ENCODE measurements at regions not wholly inside any gene's neighbourhood (a gene's known extent, or its start where the extent isn't known, plus 50 kb on each side); places are given as distances from the start of the nearest gene placed in this dataset.

GRCh38 chr12:38110026-38110699, 206.4 kb upstream of the ALG10B start:
- peaks cover 3% of the 10 kb centered on the region for H3K9me3 ChIP-seq (ENCODE audit: control insufficient read depth, low read length)
- WGBS = 6% methylated on average over 1 of the region's 2 CpGs

DNA sequence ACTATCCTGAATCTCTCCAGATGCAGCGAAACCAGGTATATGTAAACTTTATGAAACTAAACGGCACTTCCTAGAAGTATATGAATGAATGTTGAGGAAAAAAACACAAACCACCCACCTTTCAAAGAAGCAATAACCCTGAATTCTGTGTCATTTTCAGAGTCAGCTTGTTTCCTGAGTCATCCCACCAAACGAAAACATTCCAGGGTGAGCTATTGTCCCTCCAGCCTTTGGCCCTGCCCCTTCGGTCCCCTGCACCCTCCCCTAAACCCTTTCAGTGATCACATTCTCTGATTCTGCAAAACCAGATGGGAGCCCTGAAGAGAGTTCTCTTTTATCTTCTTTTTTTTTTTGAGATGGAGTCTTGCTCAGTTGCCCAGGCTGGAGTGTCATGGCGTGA, 202.6 kb upstream of the ALG10B start:
- Histone ChIP-seq H3K9me3 (ENCODE audit: control insufficient read depth, low read length) (peaks cover 3% of the 10 kb centered on the region), H3K27me3 (ENCODE audit: control insufficient read depth in 1 of 2, insufficient read depth in 1 of 2, low read length in 2 of 2) (no peaks in the 10 kb centered on the region), H3K27ac (ENCODE audit: low read length, poor library complexity, severe bottlenecking) (no peak overlapping the region), H4K91ac (ENCODE audit: low read length) (no peak overlapping the region), H2BK12ac (ENCODE audit: low read length in 2 of 2) (no peak overlapping the region), H4K8ac (ENCODE audit: low read length) (no peak overlapping the region), H2AK5ac (ENCODE audit: low read length, severe bottlenecking) (no peak overlapping the region), H3K4me1 (ENCODE audit: control insufficient read depth, insufficient read depth, low read depth, low read length) (no peaks in the 10 kb centered on the region), H3K9ac (ENCODE audit: low read length) (no peak overlapping the region), H3K4me3 (ENCODE audit: insufficient read depth in 1 of 2, low read depth in 1 of 2, low read length in 2 of 2) (no peak overlapping the region), H3K4ac (ENCODE audit: low read depth in 1 of 2, low read length in 2 of 2) (no peak overlapping the region), H3K23ac (ENCODE audit: low read length in 2 of 2) (no peak overlapping the region), H3K36me3 (ENCODE audit: control insufficient read depth in 1 of 2, insufficient read depth in 2 of 2, low read depth in 1 of 2, low read length in 2 of 2) (no peaks in the 10 kb centered on the region), H3K79me1 (replicated peaks; ENCODE audit: low read length, poor library complexity, severe bottlenecking) (no peaks in the 10 kb centered on the region), H3K4me2 (ENCODE audit: low read length, poor library complexity, severe bottlenecking) (no peak overlapping the region), H2AFZ (ENCODE audit: low read depth, low read length) (no peak overlapping the region), H3K14ac (ENCODE audit: low read length in 2 of 2) (no peak overlapping the region), H2BK15ac (ENCODE audit: low read depth, poor library complexity, severe bottlenecking) (no peak overlapping the region), H2BK120ac (ENCODE audit: low read depth, low read length) (no peak overlapping the region), H2BK5ac (ENCODE audit: low read depth, low read length, poor library complexity, severe bottlenecking) (no peak overlapping the region), H3K18ac (ENCODE audit: low read depth in 1 of 2, low read length in 2 of 2) (no peak overlapping the region)
- WGBS = 50% methylated on average over 2 of the region's 5 CpGs
- DNase-seq = no peak

More at GRCh38 chr12:38110026-38110699, 206.4 kb upstream of the ALG10B start:
- Histone ChIP-seq H2BK5ac (ENCODE audit: low read depth, low read length, poor library complexity, severe bottlenecking) (no peak overlapping the region), H3K9ac (ENCODE audit: low read length) (no peak overlapping the region), H3K23ac (ENCODE audit: low read length in 2 of 2) (no peak overlapping the region), H2AFZ (ENCODE audit: low read depth, low read length) (no peak overlapping the region), H3K4ac (ENCODE audit: low read depth in 1 of 2, low read length in 2 of 2) (no peak overlapping the region), H3K4me2 (ENCODE audit: low read length, poor library complexity, severe bottlenecking) (no peak overlapping the region), H3K4me3 (ENCODE audit: insufficient read depth in 1 of 2, low read depth in 1 of 2, low read length in 2 of 2) (no peak overlapping the region), H3K27me3 (ENCODE audit: control insufficient read depth in 1 of 2, insufficient read depth in 1 of 2, low read length in 2 of 2) (no peaks in the 10 kb centered on the region), H3K4me1 (ENCODE audit: control insufficient read depth, insufficient read depth, low read depth, low read length) (no peaks in the 10 kb centered on the region), H2BK12ac (ENCODE audit: low read length in 2 of 2) (no peak overlapping the region), H3K79me1 (replicated peaks; ENCODE audit: low read length, poor library complexity, severe bottlenecking) (no peaks in the 10 kb centered on the region), H4K91ac (ENCODE audit: low read length) (no peak overlapping the region), H2BK120ac (ENCODE audit: low read depth, low read length) (no peak overlapping the region), H2BK15ac (ENCODE audit: low read depth, poor library complexity, severe bottlenecking) (no peak overlapping the region), H3K18ac (ENCODE audit: low read depth in 1 of 2, low read length in 2 of 2) (no peak overlapping the region), H3K14ac (ENCODE audit: low read length in 2 of 2) (no peak overlapping the region), H3K36me3 (ENCODE audit: control insufficient read depth in 1 of 2, insufficient read depth in 2 of 2, low read depth in 1 of 2, low read length in 2 of 2) (no peaks in the 10 kb centered on the region), H2AK5ac (ENCODE audit: low read length, severe bottlenecking) (no peak overlapping the region), H3K27ac (ENCODE audit: low read length, poor library complexity, severe bottlenecking) (no peak overlapping the region), H4K8ac (ENCODE audit: low read length) (no peak overlapping the region)
- DNase-seq = no peak

DNA sequence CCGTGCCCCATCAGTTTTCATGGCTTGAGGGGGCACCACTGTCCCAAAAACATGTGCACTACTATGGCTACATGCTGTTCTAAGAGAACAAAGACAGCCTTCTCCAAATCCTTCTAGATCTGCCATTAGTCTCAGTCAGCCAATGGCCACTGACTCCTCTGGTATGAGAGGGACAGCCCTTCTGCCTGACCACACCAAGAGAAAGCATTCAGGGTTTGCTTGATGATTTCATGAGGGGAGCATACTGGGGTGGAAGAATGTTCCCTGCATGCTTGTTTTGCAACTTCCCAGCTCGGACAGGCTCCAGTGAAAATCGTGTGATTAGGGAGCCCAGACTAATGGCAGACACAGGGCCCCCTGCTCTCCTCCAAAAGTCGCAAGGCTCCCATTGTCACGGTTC, 199.6 kb upstream of the ALG10B start:
- WGBS = 33% methylated on average over 5 of the region's 5 CpGs
- Histone ChIP-seq H4K91ac (ENCODE audit: low read length) (no peak overlapping the region), H2BK5ac (ENCODE audit: low read depth, low read length, poor library complexity, severe bottlenecking) (no peak overlapping the region), H3K79me1 (replicated peaks; ENCODE audit: low read length, poor library complexity, severe bottlenecking) (no peaks in the 10 kb centered on the region), H3K9me3 (ENCODE audit: control insufficient read depth, low read length) (peaks cover 3% of the 10 kb centered on the region), H4K8ac (ENCODE audit: low read length) (no peak overlapping the region), H3K4me3 (ENCODE audit: insufficient read depth in 1 of 2, low read depth in 1 of 2, low read length in 2 of 2) (no peak overlapping the region), H3K23ac (ENCODE audit: low read length in 2 of 2) (no peak overlapping the region), H3K36me3 (ENCODE audit: control insufficient read depth in 1 of 2, insufficient read depth in 2 of 2, low read depth in 1 of 2, low read length in 2 of 2) (no peaks in the 10 kb centered on the region), H2BK120ac (ENCODE audit: low read depth, low read length) (no peak overlapping the region), H3K4me1 (ENCODE audit: control insufficient read depth, insufficient read depth, low read depth, low read length) (no peaks in the 10 kb centered on the region), H2AK5ac (ENCODE audit: low read length, severe bottlenecking) (no peak overlapping the region), H3K4me2 (ENCODE audit: low read length, poor library complexity, severe bottlenecking) (no peak overlapping the region), H3K4ac (ENCODE audit: low read depth in 1 of 2, low read length in 2 of 2) (no peak overlapping the region), H3K27me3 (ENCODE audit: control insufficient read depth in 1 of 2, insufficient read depth in 1 of 2, low read length in 2 of 2) (no peaks in the 10 kb centered on the region), H2BK12ac (ENCODE audit: low read length in 2 of 2) (no peak overlapping the region), H3K9ac (ENCODE audit: low read length) (no peak overlapping the region), H2BK15ac (ENCODE audit: low read depth, poor library complexity, severe bottlenecking) (no peak overlapping the region), H3K14ac (ENCODE audit: low read length in 2 of 2) (no peak overlapping the region), H3K18ac (ENCODE audit: low read depth in 1 of 2, low read length in 2 of 2) (no peak overlapping the region), H3K27ac (ENCODE audit: low read length, poor library complexity, severe bottlenecking) (no peak overlapping the region), H2AFZ (ENCODE audit: low read depth, low read length) (no peak overlapping the region)
- DNase-seq = no peak

GRCh38 chr12:38118632-38119031, 197.9 kb upstream of the ALG10B start:
- H3K9ac ChIP-seq (ENCODE audit: low read length) = no peak overlapping the region
- no peak overlapping the region for H3K14ac ChIP-seq (ENCODE audit: low read length in 2 of 2)
- DNase-seq = no peak
- no peaks in the 10 kb centered on the region for H3K36me3 ChIP-seq (ENCODE audit: control insufficient read depth in 1 of 2, insufficient read depth in 2 of 2, low read depth in 1 of 2, low read length in 2 of 2)
- H3K18ac ChIP-seq (ENCODE audit: low read depth in 1 of 2, low read length in 2 of 2) = no peak overlapping the region
- no peak overlapping the region for H2BK5ac ChIP-seq (ENCODE audit: low read depth, low read length, poor library complexity, severe bottlenecking)
- no peak overlapping the region for H3K4me2 ChIP-seq (ENCODE audit: low read length, poor library complexity, severe bottlenecking)
- 81% methylated on average over 3 of the region's 3 CpGs for WGBS
- peaks cover 2% of the 10 kb centered on the region for H3K9me3 ChIP-seq (ENCODE audit: control insufficient read depth, low read length)
- H2BK15ac ChIP-seq (ENCODE audit: low read depth, poor library complexity, severe bottlenecking) = no peak overlapping the region
- H4K8ac ChIP-seq (ENCODE audit: low read length) = no peak overlapping the region
- no peak overlapping the region for H3K4me3 ChIP-seq (ENCODE audit: insufficient read depth in 1 of 2, low read depth in 1 of 2, low read length in 2 of 2)
- H3K4me1 ChIP-seq (ENCODE audit: control insufficient read depth, insufficient read depth, low read depth, low read length) = no peaks in the 10 kb centered on the region
- no peak overlapping the region for H2BK12ac ChIP-seq (ENCODE audit: low read length in 2 of 2)
- H3K23ac ChIP-seq (ENCODE audit: low read length in 2 of 2) = no peak overlapping the region
- no peak overlapping the region for H2BK120ac ChIP-seq (ENCODE audit: low read depth, low read length)
- no peaks in the 10 kb centered on the region for H3K79me1 ChIP-seq (replicated peaks; ENCODE audit: low read length, poor library complexity, severe bottlenecking)
- no peaks in the 10 kb centered on the region for H3K27me3 ChIP-seq (ENCODE audit: control insufficient read depth in 1 of 2, insufficient read depth in 1 of 2, low read length in 2 of 2)
- H3K4ac ChIP-seq (ENCODE audit: low read depth in 1 of 2, low read length in 2 of 2) = no peak overlapping the region
- H2AFZ ChIP-seq (ENCODE audit: low read depth, low read length) = no peak overlapping the region
- H3K27ac ChIP-seq (ENCODE audit: low read length, poor library complexity, severe bottlenecking) = no peak overlapping the region
- no peak overlapping the region for H2AK5ac ChIP-seq (ENCODE audit: low read length, severe bottlenecking)
- no peak overlapping the region for H4K91ac ChIP-seq (ENCODE audit: low read length)

All from mesenchymal stem cell (in vitro differentiated cells and primary cell).